KMS-11 (cell line): ENCODE measurements at regions not wholly inside any gene's neighbourhood (a gene's known extent, or its start where the extent isn't known, plus 50 kb on each side); places are given as distances from the start of the nearest gene placed in this dataset.

Experiments used
- H2AFZ ChIP-seq: fragments of 200-600 bp; sonication (generic); 2 replicates; pipeline ENCODE4 v1.6.1; 2016; ENCODE audit warnings: antibody characterized with exemption, mixed run types, low read depth
- H3K27ac ChIP-seq: fragments of 200-600 bp; sonication (generic); 2 replicates; pipeline ENCODE4 v1.6.1; 2016; ENCODE audit warnings: mild to moderate bottlenecking, mixed run types
- H3K27me3 ChIP-seq: fragments of 200-600 bp; sonication (generic); 2 replicates; pipeline ENCODE4 v1.6.1; 2017; ENCODE audit warnings: mild to moderate bottlenecking, low read depth, mixed run types, moderate library complexity; ENCODE audit not compliant: insufficient read depth
- H3K36me3 ChIP-seq: fragments of 200-600 bp; sonication (generic); 2 replicates; pipeline ENCODE4 v1.6.1; 2017; ENCODE audit warnings: mild to moderate bottlenecking, mixed run types; ENCODE audit not compliant: insufficient read depth
- H3K4me1 ChIP-seq: fragments of 200-600 bp; sonication (generic); 2 replicates; pipeline ENCODE4 v1.6.1; 2016; ENCODE audit warnings: mild to moderate bottlenecking, low read depth, mixed run types; ENCODE audit not compliant: poor library complexity, severe bottlenecking
- H3K4me2 ChIP-seq: fragments of 200-600 bp; sonication (generic); 2 replicates; pipeline ENCODE4 v1.7.0; 2016; ENCODE audit warnings: mild to moderate bottlenecking, mixed run types
- H3K4me3 ChIP-seq: fragments of 200-600 bp; sonication (generic); IDR thresholded peaks from 2 replicates; pipeline ENCODE4 v1.6.1; 2017; ENCODE audit warnings: low read depth, low read length, mixed read lengths; ENCODE audit not compliant: insufficient read depth
- H3K79me2 ChIP-seq: fragments of 200-600 bp; sonication (generic); 2 replicates; pipeline ENCODE4 v1.6.1; 2016; ENCODE audit warnings: low read depth, mixed run types; ENCODE audit not compliant: insufficient read depth
- H3K9ac ChIP-seq: fragments of 200-600 bp; sonication (generic); 2 replicates; pipeline ENCODE4 v1.6.1; 2016; ENCODE audit warnings: mild to moderate bottlenecking, mixed run types
- H4K20me1 ChIP-seq: fragments of 200-600 bp; sonication (generic); 2 replicates; pipeline ENCODE4 v1.6.1; 2016; ENCODE audit warnings: mild to moderate bottlenecking, mixed run types; ENCODE audit not compliant: insufficient read depth
- CTCF ChIP-seq: fragments of 200-600 bp; sonication (generic); conservative IDR thresholded peaks from 2 replicates; pipeline ENCODE4 v1.6.1; 2017; ENCODE audit warnings: low read depth, mild to moderate bottlenecking, antibody characterized with exemption, low read length, moderate library complexity, mixed read lengths

GRCh38 chr2:16177671-16178180, 237.4 kb downstream of the MYCN start:
- H2AFZ ChIP-seq = no peak overlapping the region
- H4K20me1 ChIP-seq = no peaks in the 10 kb centered on the region
- no peaks in the 10 kb centered on the region for H3K36me3 ChIP-seq
- H3K9ac ChIP-seq = no peak overlapping the region
- H3K27me3 ChIP-seq = no peaks in the 10 kb centered on the region
- H3K4me1 ChIP-seq = no peaks in the 10 kb centered on the region
- no peak overlapping the region for H3K27ac ChIP-seq
- H3K4me3 ChIP-seq = no peak overlapping the region
- no peak for TF ChIP-seq CTCF
- no peak overlapping the region for H3K4me2 ChIP-seq
- no peaks in the 10 kb centered on the region for H3K79me2 ChIP-seq

- no peak overlapping the region for H3K9ac ChIP-seq
- no peaks in the 10 kb centered on the region for H3K79me2 ChIP-seq
- H3K36me3 ChIP-seq = no peaks in the 10 kb centered on the region
- no peak overlapping the region for H3K4me3 ChIP-seq
- no peaks in the 10 kb centered on the region for H3K4me1 ChIP-seq
- no peaks in the 10 kb centered on the region for H3K27me3 ChIP-seq
- no peaks in the 10 kb centered on the region for H4K20me1 ChIP-seq
- H2AFZ ChIP-seq = no peak overlapping the region
- H3K4me2 ChIP-seq = no peak overlapping the region
- no peak overlapping the region for H3K27ac ChIP-seq
- TF ChIP-seq CTCF = no peak
Observed at GRCh38 chr2:16176971-16177480, 236.7 kb downstream of the MYCN start.

- H4K20me1 ChIP-seq = no peaks in the 10 kb centered on the region
- no peak overlapping the region for H3K4me3 ChIP-seq
- no peaks in the 10 kb centered on the region for H3K79me2 ChIP-seq
- H3K27me3 ChIP-seq = no peaks in the 10 kb centered on the region
- no peaks in the 10 kb centered on the region for H3K4me1 ChIP-seq
- no peak overlapping the region for H3K4me2 ChIP-seq
- H2AFZ ChIP-seq = no peak overlapping the region
- H3K27ac ChIP-seq = no peak overlapping the region
- no peak overlapping the region for H3K9ac ChIP-seq
- no peak for TF ChIP-seq CTCF
- no peaks in the 10 kb centered on the region for H3K36me3 ChIP-seq
Observed at GRCh38 chr2:16175247-16175825, 235.0 kb downstream of the MYCN start.

- no peaks in the 10 kb centered on the region for H4K20me1 ChIP-seq
Observed at GRCh38 chr2:16174693-16175045, 234.3 kb downstream of the MYCN start.

More at GRCh38 chr2:16174693-16175045, 234.3 kb downstream of the MYCN start:
- H3K79me2 ChIP-seq = no peaks in the 10 kb centered on the region
- no peak overlapping the region for H3K4me3 ChIP-seq
- H3K4me1 ChIP-seq = no peaks in the 10 kb centered on the region
- no peaks in the 10 kb centered on the region for H3K36me3 ChIP-seq
- H3K9ac ChIP-seq = no peak overlapping the region
- H3K27me3 ChIP-seq = no peaks in the 10 kb centered on the region
- no peak for TF ChIP-seq CTCF
- no peak overlapping the region for H2AFZ ChIP-seq
- H3K27ac ChIP-seq = no peak overlapping the region
- no peak overlapping the region for H3K4me2 ChIP-seq
